MM.1S (cell line): ENCODE measurements at regions not wholly inside any gene's neighbourhood (a gene's known extent, or its start where the extent isn't known, plus 50 kb on each side); places are given as distances from the start of the nearest gene placed in this dataset.

Experiments used
- EZH2 ChIP-seq: fragments of 300-600 bp; sonication (generic); optimal IDR thresholded peaks from 2 replicates; pipeline ENCODE3; 2017; ENCODE audit warnings: low read depth, mild to moderate bottlenecking, antibody characterized with exemption, low read length, mixed read lengths
- EZH2phosphoT487 ChIP-seq: fragments of 300-600 bp; sonication (generic); IDR thresholded peaks from 2 replicates; pipeline ENCODE4 v1.6.1; 2018; ENCODE audit warnings: antibody characterized with exemption, low read length
- TF ChIP-seq, protein P1 (sequence below): fragments of 300-600 bp; sonication (generic); IDR thresholded peaks from 2 replicates; pipeline ENCODE4 v1.5.1; 2016; ENCODE audit warnings: antibody characterized with exemption, low read length, mixed read lengths

- no peak for TF ChIP-seq EZH2phosphoT487
- no peak for TF ChIP-seq EZH2
- TF ChIP-seq, protein P1, sequence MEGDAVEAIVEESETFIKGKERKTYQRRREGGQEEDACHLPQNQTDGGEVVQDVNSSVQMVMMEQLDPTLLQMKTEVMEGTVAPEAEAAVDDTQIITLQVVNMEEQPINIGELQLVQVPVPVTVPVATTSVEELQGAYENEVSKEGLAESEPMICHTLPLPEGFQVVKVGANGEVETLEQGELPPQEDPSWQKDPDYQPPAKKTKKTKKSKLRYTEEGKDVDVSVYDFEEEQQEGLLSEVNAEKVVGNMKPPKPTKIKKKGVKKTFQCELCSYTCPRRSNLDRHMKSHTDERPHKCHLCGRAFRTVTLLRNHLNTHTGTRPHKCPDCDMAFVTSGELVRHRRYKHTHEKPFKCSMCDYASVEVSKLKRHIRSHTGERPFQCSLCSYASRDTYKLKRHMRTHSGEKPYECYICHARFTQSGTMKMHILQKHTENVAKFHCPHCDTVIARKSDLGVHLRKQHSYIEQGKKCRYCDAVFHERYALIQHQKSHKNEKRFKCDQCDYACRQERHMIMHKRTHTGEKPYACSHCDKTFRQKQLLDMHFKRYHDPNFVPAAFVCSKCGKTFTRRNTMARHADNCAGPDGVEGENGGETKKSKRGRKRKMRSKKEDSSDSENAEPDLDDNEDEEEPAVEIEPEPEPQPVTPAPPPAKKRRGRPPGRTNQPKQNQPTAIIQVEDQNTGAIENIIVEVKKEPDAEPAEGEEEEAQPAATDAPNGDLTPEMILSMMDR: no peak
These were observed 202.7 kb downstream of the ZEB2 start for GRCh38 chr2:144317071-144317738.
